Colonic mucosa (tissue), 4 donors: ENCODE measurements at regions not wholly inside any gene's neighbourhood (a gene's known extent, or its start where the extent isn't known, plus 50 kb on each side); places are given as distances from the start of the nearest gene placed in this dataset.

Experiments used
- DNase-seq: peaks from one replicate; pipeline ENCODE4 v3.0.0-alpha.2; 2020
- H3K27ac ChIP-seq: fragments of 200-600 bp; one replicate; pipeline ENCODE4 v1.8.0; 2021
- H3K27me3 ChIP-seq: fragments of 200-600 bp; one replicate; pipeline ENCODE4 v1.8.0; 2021
- H3K36me3 ChIP-seq: fragments of 200-600 bp; one replicate; pipeline ENCODE4 v1.8.0; 2021
- H3K4me1 ChIP-seq: fragments of 200-600 bp; one replicate; pipeline ENCODE4 v1.8.0; 2021; ENCODE audit warnings: mild to moderate bottlenecking
- H3K4me3 ChIP-seq: fragments of 200-600 bp; one replicate; pipeline ENCODE4 v1.8.0; 2021
- H3K9ac ChIP-seq, 2 donors: one replicate each; pipeline ENCODE4 v1.7.0; 2013; ENCODE audit warnings: control low read depth in 2 of 2, low read depth in 2 of 2, low read length in 2 of 2
- H3K9me3 ChIP-seq: fragments of 200-600 bp; one replicate; pipeline ENCODE4 v1.8.0; 2021
- CTCF ChIP-seq: fragments of 200-600 bp; IDR thresholded peaks from one replicate; pipeline ENCODE4 v1.8.0; 2022; ENCODE audit warnings: antibody characterized with exemption, mild to moderate bottlenecking
- intact Hi-C: fragments of 100-400 bp; cut with DNase I; formaldehyde crosslinking; loops from one replicate; pipeline ENCODE4 v1.14.1; 2022
- donor health status: healthy.
- donor health status: DM: no; HTN: no; CAD: no.
- donor health status: DM: no; HTN: no; CAD: no.

- no peak overlapping the region for H3K9ac ChIP-seq
- no peaks in the 10 kb centered on the region for H3K27me3 ChIP-seq
- peak; percentile 31 for DNase-seq
- intact Hi-C loops, result no loop called here
- no peak for TF ChIP-seq CTCF
- no peaks in the 10 kb centered on the region for H3K4me1 ChIP-seq
- no peak overlapping the region for H3K4me3 ChIP-seq
- H3K36me3 ChIP-seq, result no peaks in the 10 kb centered on the region
- no peaks in the 10 kb centered on the region for H3K9me3 ChIP-seq
- no peak overlapping the region for H3K27ac ChIP-seq
Measured at GRCh38 chr10:53403688-53404087, 631.1 kb upstream of the MBL2 start.

GRCh38 chr10:53402594-53402993 is 630.0 kb upstream of the MBL2 start:
- H3K4me3 ChIP-seq, result no peak overlapping the region
- no peak overlapping the region for H3K9ac ChIP-seq
- no peaks in the 10 kb centered on the region for H3K36me3 ChIP-seq
- no peak overlapping the region for H3K27ac ChIP-seq
- intact Hi-C loops, result no loop called here
- H3K9me3 ChIP-seq, result no peaks in the 10 kb centered on the region
- no peaks in the 10 kb centered on the region for H3K4me1 ChIP-seq
- DNase-seq, result no peak
- no peaks in the 10 kb centered on the region for H3K27me3 ChIP-seq
- TF ChIP-seq CTCF, result no peak

- Histone ChIP-seq H3K9me3 (no peaks in the 10 kb centered on the region), H3K9ac (no peak overlapping the region), H3K27me3 (no peaks in the 10 kb centered on the region), H3K4me1 (no peaks in the 10 kb centered on the region), H3K27ac (no peak overlapping the region), H3K36me3 (no peaks in the 10 kb centered on the region), H3K4me3 (no peak overlapping the region)
- no peak for TF ChIP-seq CTCF
- no peak for DNase-seq
- intact Hi-C loops, result no loop called here
Measured at GRCh38 chr10:53401536-53401935, 629.0 kb upstream of the MBL2 start.

GRCh38 chr10:53396876-53397275 is 624.3 kb upstream of the MBL2 start:
- intact Hi-C loops, result no loop called here
- H3K4me1 ChIP-seq, result no peaks in the 10 kb centered on the region
- H3K9me3 ChIP-seq, result no peaks in the 10 kb centered on the region
- no peaks in the 10 kb centered on the region for H3K36me3 ChIP-seq
- H3K27me3 ChIP-seq, result no peaks in the 10 kb centered on the region
- no peak overlapping the region for H3K27ac ChIP-seq
- DNase-seq, result no peak
- H3K9ac ChIP-seq, result no peak overlapping the region
- TF ChIP-seq CTCF, result no peak
- no peak overlapping the region for H3K4me3 ChIP-seq

- DNase-seq, result no peak
- TF ChIP-seq CTCF, result no peak
- H3K4me3 ChIP-seq, result no peak overlapping the region
- H3K9me3 ChIP-seq, result no peaks in the 10 kb centered on the region
- H3K4me1 ChIP-seq, result no peaks in the 10 kb centered on the region
- H3K36me3 ChIP-seq, result no peaks in the 10 kb centered on the region
- no peak overlapping the region for H3K27ac ChIP-seq
- no peak overlapping the region for H3K9ac ChIP-seq
- H3K27me3 ChIP-seq, result no peaks in the 10 kb centered on the region
- intact Hi-C loops, result no loop called here
Measured at GRCh38 chr10:53395449-53395848, 622.9 kb upstream of the MBL2 start.

- intact Hi-C loops, result no loop called here
- DNase-seq, result no peak
- Histone ChIP-seq H3K27ac (no peak overlapping the region), H3K4me1 (no peaks in the 10 kb centered on the region), H3K9me3 (no peaks in the 10 kb centered on the region), H3K9ac (no peak overlapping the region), H3K27me3 (no peaks in the 10 kb centered on the region), H3K4me3 (no peak overlapping the region), H3K36me3 (no peaks in the 10 kb centered on the region)
- no peak for TF ChIP-seq CTCF
Measured at GRCh38 chr10:53387562-53387961, 615.0 kb upstream of the MBL2 start.
